GM23338 (cell line): ENCODE measurements at regions not wholly inside any gene's neighbourhood (a gene's known extent, or its start where the extent isn't known, plus 50 kb on each side); places are given as distances from the start of the nearest gene placed in this dataset.

Experiments
- ATAC-seq: fragments of 200-7000 bp; cut with Tn5 transposase; 3 replicates; pipeline ENCODE4 v1.9.1; 2020
- DNase-seq: peaks from one replicate; pipeline ENCODE4 v3.0.0-alpha.2; 2015; ENCODE audit warnings: low spot score
- H2AFZ ChIP-seq: fragments of 200-600 bp; sonication (generic); 2 replicates; pipeline ENCODE4 v1.8.0; 2016; ENCODE audit warnings: antibody characterized with exemption, mild to moderate bottlenecking, moderate library complexity
- H3F3A ChIP-seq: fragments of 200-600 bp; sonication (generic); replicated peaks from 2 replicates; pipeline ENCODE4 v1.8.0; 2017; ENCODE audit warnings: antibody characterized with exemption, mixed run types, low read depth
- H3K27ac ChIP-seq: fragments of 200-600 bp; sonication (generic); 2 replicates; pipeline ENCODE4 v1.6.1; 2016; ENCODE audit warnings: low read depth
- H3K27me3 ChIP-seq: fragments of 200-600 bp; sonication (generic); 2 replicates; pipeline ENCODE4 v1.8.0; 2016; ENCODE audit warnings: mild to moderate bottlenecking, mixed run types, moderate library complexity; ENCODE audit not compliant: insufficient read depth
- H3K36me3 ChIP-seq: fragments of 200-600 bp; sonication (generic); 2 replicates; pipeline ENCODE4 v1.8.0; 2016; ENCODE audit warnings: mild to moderate bottlenecking; ENCODE audit not compliant: insufficient read depth
- H3K4me1 ChIP-seq: fragments of 200-600 bp; sonication (generic); 2 replicates; pipeline ENCODE4 v1.8.0; 2016; ENCODE audit warnings: mild to moderate bottlenecking, moderate library complexity; ENCODE audit not compliant: insufficient read depth
- H3K4me2 ChIP-seq: fragments of 200-600 bp; sonication (generic); 2 replicates; pipeline ENCODE4 v1.7.1; 2017; ENCODE audit warnings: mixed run types
- H3K4me3 ChIP-seq: fragments of 200-600 bp; sonication (generic); 2 replicates; pipeline ENCODE4 v1.6.1; 2016; ENCODE audit warnings: mixed run types
- H3K79me2 ChIP-seq: fragments of 200-600 bp; sonication (generic); replicated peaks from 2 replicates; pipeline ENCODE4 v1.8.0; 2017; ENCODE audit warnings: mild to moderate bottlenecking; ENCODE audit not compliant: insufficient read depth
- H3K9me2 ChIP-seq: fragments of 200-600 bp; sonication (generic); 2 replicates; pipeline ENCODE4 v1.8.0; 2017; ENCODE audit not compliant: insufficient read depth
- H4K20me1 ChIP-seq: fragments of 200-600 bp; sonication (generic); replicated peaks from 2 replicates; pipeline ENCODE4 v1.8.0; 2017; ENCODE audit warnings: mild to moderate bottlenecking; ENCODE audit not compliant: insufficient read depth
- H3K27ac Mint-ChIP-seq: 2 replicates; pipeline ENCODE4 v1.8.0; 2020; ENCODE audit warnings: inconsistent platforms, mild to moderate bottlenecking, moderate library complexity, mixed read lengths
- H3K27me3 Mint-ChIP-seq: 3 replicates; pipeline ENCODE4 v1.8.0; 2022; ENCODE audit warnings: low read depth, mild to moderate bottlenecking, moderate library complexity, mixed read lengths, inconsistent platforms; ENCODE audit not compliant: insufficient read depth, poor library complexity
- H3K36me3 Mint-ChIP-seq: 3 replicates; pipeline ENCODE4 v1.8.0; 2021; ENCODE audit warnings: low read depth, mild to moderate bottlenecking, inconsistent platforms, moderate library complexity, mixed read lengths
- H3K4me1 Mint-ChIP-seq: 3 replicates; pipeline ENCODE4 v1.8.0; 2020; ENCODE audit warnings: mild to moderate bottlenecking, inconsistent platforms, mixed read lengths
- H3K4me3 Mint-ChIP-seq: 3 replicates; pipeline ENCODE4 v1.8.0; 2021; ENCODE audit warnings: moderate library complexity, mild to moderate bottlenecking, inconsistent platforms, mixed read lengths
- H3K9me3 Mint-ChIP-seq: 3 replicates; pipeline ENCODE4 v1.8.0; 2020; ENCODE audit warnings: moderate library complexity, mild to moderate bottlenecking, inconsistent platforms, mixed read lengths
- CREB1 ChIP-seq: fragments of 250-450 bp; sonication (Bioruptor Pico); IDR thresholded peaks from 2 replicates; pipeline ENCODE4 v1.5.0; 2020; ENCODE audit warnings: low read depth, mild to moderate bottlenecking, moderate library complexity
- ETS1 ChIP-seq: IDR thresholded peaks from 2 replicates; pipeline ENCODE4 v1.6.1; 2016; ENCODE audit warnings: antibody characterized with exemption
- EZH2 ChIP-seq: fragments of 200-600 bp; sonication (generic); IDR thresholded peaks from one replicate; pipeline ENCODE4 v1.8.0; 2017; ENCODE audit warnings: antibody characterized with exemption, mild to moderate bottlenecking, low read depth; ENCODE audit not compliant: unreplicated experiment
- JUNB ChIP-seq: IDR thresholded peaks from one replicate; pipeline ENCODE4 v1.6.1; 2016; ENCODE audit warnings: antibody characterized with exemption; ENCODE audit not compliant: unreplicated experiment
- NANOG ChIP-seq: IDR thresholded peaks from 2 replicates; pipeline ENCODE4 v1.6.1; 2016; ENCODE audit warnings: antibody characterized with exemption, borderline replicate concordance
- REST ChIP-seq: IDR thresholded peaks from one replicate; pipeline ENCODE4 v1.6.1; 2018; ENCODE audit warnings: antibody characterized with exemption; ENCODE audit not compliant: unreplicated experiment
- ZNF114 ChIP-seq: fragments of 250-450 bp; sonication (Bioruptor Pico); IDR thresholded peaks from 2 replicates; pipeline ENCODE4 v1.5.0; 2020; ENCODE audit warnings: mild to moderate bottlenecking, moderate library complexity
- ZNF331 ChIP-seq: fragments of 250-450 bp; sonication (Bioruptor Pico); IDR thresholded peaks from 2 replicates; pipeline ENCODE4 v1.5.0; 2020; ENCODE audit warnings: low read depth, mild to moderate bottlenecking, moderate library complexity
- TF ChIP-seq, protein P1 (sequence below), 2 experiments: fragments of 200-600 bp in 1 of 2; sonication (generic) in 1 of 2; conservative IDR thresholded peaks; 2 replicates each; pipeline versions ENCODE4 v1.5.1 to v1.6.1; 2016 to 2017; ENCODE audit warnings: antibody characterized with exemption in 2 of 2, low read depth in 2 of 2, mild to moderate bottlenecking in 2 of 2, moderate library complexity in 1 of 2

DNA sequence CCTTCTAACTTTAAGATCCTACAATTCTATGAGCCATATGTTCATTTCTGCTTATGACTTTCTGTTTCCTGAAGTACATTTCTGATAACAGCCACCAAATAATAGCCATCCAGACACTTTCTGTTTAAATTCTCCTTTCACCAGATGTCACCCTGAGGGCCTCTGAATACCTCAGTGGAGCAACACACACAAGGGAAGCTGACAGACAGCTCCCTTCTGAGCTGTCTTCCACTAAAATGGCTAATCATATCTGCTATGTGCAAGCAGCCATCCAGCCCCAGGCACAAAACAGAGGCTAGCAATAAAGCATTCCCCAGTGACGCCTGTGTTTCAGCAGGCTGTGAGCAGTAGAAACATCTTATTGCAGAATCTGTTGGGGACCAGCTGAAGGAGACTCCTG lies 666.6 kb upstream of the UBE2E2 start:
- no peak for ATAC-seq
- Mint-ChIP-seq H3K36me3 (no peaks in the 10 kb centered on the region), H3K4me1 (no peaks in the 10 kb centered on the region), H3K27ac (no peak overlapping the region), H3K4me3 (no peak overlapping the region), H3K9me3 (no peaks in the 10 kb centered on the region), H3K27me3 (no peaks in the 10 kb centered on the region)
- H3K4me1 ChIP-seq = no peaks in the 10 kb centered on the region
- no peak overlapping the region for H3K4me3 ChIP-seq
- TF ChIP-seq CREB1 (CRISPR knock-in tag) = no peak
- no peak for TF ChIP-seq ETS1
- no peak for TF ChIP-seq EZH2
- TF ChIP-seq ZNF114 (CRISPR knock-in tag) = no peak
- no peak for TF ChIP-seq NANOG
- TF ChIP-seq, protein P1, sequence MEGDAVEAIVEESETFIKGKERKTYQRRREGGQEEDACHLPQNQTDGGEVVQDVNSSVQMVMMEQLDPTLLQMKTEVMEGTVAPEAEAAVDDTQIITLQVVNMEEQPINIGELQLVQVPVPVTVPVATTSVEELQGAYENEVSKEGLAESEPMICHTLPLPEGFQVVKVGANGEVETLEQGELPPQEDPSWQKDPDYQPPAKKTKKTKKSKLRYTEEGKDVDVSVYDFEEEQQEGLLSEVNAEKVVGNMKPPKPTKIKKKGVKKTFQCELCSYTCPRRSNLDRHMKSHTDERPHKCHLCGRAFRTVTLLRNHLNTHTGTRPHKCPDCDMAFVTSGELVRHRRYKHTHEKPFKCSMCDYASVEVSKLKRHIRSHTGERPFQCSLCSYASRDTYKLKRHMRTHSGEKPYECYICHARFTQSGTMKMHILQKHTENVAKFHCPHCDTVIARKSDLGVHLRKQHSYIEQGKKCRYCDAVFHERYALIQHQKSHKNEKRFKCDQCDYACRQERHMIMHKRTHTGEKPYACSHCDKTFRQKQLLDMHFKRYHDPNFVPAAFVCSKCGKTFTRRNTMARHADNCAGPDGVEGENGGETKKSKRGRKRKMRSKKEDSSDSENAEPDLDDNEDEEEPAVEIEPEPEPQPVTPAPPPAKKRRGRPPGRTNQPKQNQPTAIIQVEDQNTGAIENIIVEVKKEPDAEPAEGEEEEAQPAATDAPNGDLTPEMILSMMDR (conservative IDR thresholded peaks at IDR 0.05; ENCODE audit: low read depth in 2 of 2) = no peak
- no peak for TF ChIP-seq JUNB
- no peak for TF ChIP-seq ZNF331
- no peak overlapping the region for H2AFZ ChIP-seq
- H3K79me2 ChIP-seq = no peaks in the 10 kb centered on the region
- no peak overlapping the region for H3K27ac ChIP-seq
- no peaks in the 10 kb centered on the region for H3K36me3 ChIP-seq
- no peaks in the 10 kb centered on the region for H4K20me1 ChIP-seq
- H3K4me2 ChIP-seq = no peak overlapping the region
- no peaks in the 10 kb centered on the region for H3K9me2 ChIP-seq
- DNase-seq = no peak
- no peaks in the 10 kb centered on the region for H3K27me3 ChIP-seq
- peaks cover 3% of the 10 kb centered on the region; the same call in 1 of the 2 replicates for H3F3A ChIP-seq

GRCh38 chr3:22537560-22537959 lies 665.6 kb upstream of the UBE2E2 start:
- no peaks in the 10 kb centered on the region for H3K36me3 ChIP-seq
- H4K20me1 ChIP-seq = no peaks in the 10 kb centered on the region
- H3K4me3 Mint-ChIP-seq = no peak overlapping the region
- no peaks in the 10 kb centered on the region for H3K79me2 ChIP-seq
- peaks cover 3% of the 10 kb centered on the region; the same call in 1 of the 2 replicates for H3F3A ChIP-seq
- no peak overlapping the region for H3K27ac Mint-ChIP-seq
- H3K9me2 ChIP-seq = no peaks in the 10 kb centered on the region
- no peak overlapping the region for H3K4me2 ChIP-seq
- no peak for ATAC-seq
- H3K4me1 ChIP-seq = no peaks in the 10 kb centered on the region
- H3K9me3 Mint-ChIP-seq = no peaks in the 10 kb centered on the region
- no peaks in the 10 kb centered on the region for H3K27me3 Mint-ChIP-seq
- H3K27ac ChIP-seq = no peak overlapping the region
- H3K36me3 Mint-ChIP-seq = no peaks in the 10 kb centered on the region
- no peak for DNase-seq
- no peak for TF ChIP-seq EZH2
- TF ChIP-seq REST = peak; percentile 35
- no peaks in the 10 kb centered on the region for H3K27me3 ChIP-seq
- no peak overlapping the region for H3K4me3 ChIP-seq
- H2AFZ ChIP-seq = no peak overlapping the region
- no peaks in the 10 kb centered on the region for H3K4me1 Mint-ChIP-seq
